IPS DF 6.9 (cell line): ENCODE measurements at regions not wholly inside any gene's neighbourhood (a gene's known extent, or its start where the extent isn't known, plus 50 kb on each side); places are given as distances from the start of the nearest gene placed in this dataset.
"Not testable (repeated sequence)": the region's sequence is repeated elsewhere in the genome, so short reads cannot be mapped to it uniquely, and the experiment has no call there.

Experiments used
- DNase-seq: peaks from one replicate; pipeline ENCODE4 v3.0.0-alpha.2; 2013; ENCODE audit warnings: low read depth, low spot score
- H3K27ac ChIP-seq: one replicate; pipeline ENCODE4 v1.5.1; 2013; ENCODE audit warnings: low read length, control low read depth
- H3K27me3 ChIP-seq: 2 replicates; pipeline ENCODE4 v1.6.1; 2013; ENCODE audit warnings: mild to moderate bottlenecking, low read length; ENCODE audit not compliant: control insufficient read depth, insufficient read depth
- H3K36me3 ChIP-seq: 2 replicates; pipeline ENCODE4 v1.6.1; 2013; ENCODE audit warnings: low read length; ENCODE audit not compliant: control insufficient read depth, insufficient read depth
- H3K4me1 ChIP-seq: 2 replicates; pipeline ENCODE4 v1.6.1; 2013; ENCODE audit warnings: low read length; ENCODE audit not compliant: control insufficient read depth, insufficient read depth
- H3K4me3 ChIP-seq: 2 replicates; pipeline ENCODE4 v1.5.1; 2013; ENCODE audit warnings: mild to moderate bottlenecking, low read length
- H3K9me3 ChIP-seq: 2 replicates; pipeline ENCODE4 v1.6.1; 2013; ENCODE audit warnings: low read length, inconsistent platforms; ENCODE audit not compliant: control insufficient read depth, insufficient read depth
- WGBS: extraction: QIAGEN DNeasy Blood & Tissue Kit; methylation state at CpG from one replicate; pipeline ENCODE4 v1.1.7; 2013; ENCODE audit warnings: mixed read lengths, missing lambda C conversion rate; ENCODE audit not compliant: insufficient read length, insufficient coverage; 5-methylcytosine and 5-hydroxymethylcytosine counted together

DNA sequence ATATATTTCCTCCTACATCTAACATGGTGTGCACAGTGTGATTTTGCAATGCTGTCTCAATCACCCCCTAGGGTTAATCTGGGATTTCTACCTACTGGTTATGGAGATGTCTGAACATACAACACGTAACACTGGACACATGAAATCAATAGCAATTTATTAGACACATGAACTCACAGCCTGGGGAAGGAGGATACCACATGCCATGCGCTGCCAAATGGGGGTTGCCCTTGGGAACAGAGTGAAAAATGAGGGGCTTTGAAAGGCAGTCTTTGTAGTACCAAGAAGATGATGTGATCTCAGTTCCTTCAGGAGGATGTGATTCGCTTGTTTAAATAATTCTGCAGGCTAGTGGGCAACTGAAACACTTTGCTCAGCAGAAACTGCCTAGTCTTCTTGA, 253.6 kb upstream of the LRRC4C start:
- Histone ChIP-seq H3K27me3 (no peaks in the 10 kb centered on the region), H3K4me1 (peaks cover 3% of the 10 kb centered on the region; the same call in 1 of the 2 replicates), H3K27ac (no peak overlapping the region), H3K4me3 (no peak overlapping the region), H3K9me3 (no peaks in the 10 kb centered on the region), H3K36me3 (no peaks in the 10 kb centered on the region)
- no CpG with 5 or more reads among the region's 3 CpGs for WGBS
- DNase-seq: no peak

DNA sequence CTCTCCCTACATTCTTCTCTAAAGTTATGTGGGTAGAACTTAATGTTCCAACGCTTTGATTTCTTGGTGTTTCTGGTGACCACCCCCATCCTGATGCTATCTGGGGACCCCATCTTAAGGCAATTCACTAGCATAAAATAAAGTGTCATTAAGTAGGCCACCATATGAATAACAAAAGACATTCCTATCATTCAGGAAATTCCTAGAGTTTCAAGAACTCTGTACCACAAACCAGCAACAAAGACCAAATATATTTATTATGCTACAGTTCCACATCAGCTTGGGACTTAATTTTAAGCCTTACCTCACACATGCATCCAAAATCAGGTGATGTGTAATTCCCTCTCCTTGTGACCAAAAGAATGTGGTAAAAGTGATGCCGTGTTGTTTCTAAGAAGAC, 254.6 kb upstream of the LRRC4C start:
- no peaks in the 10 kb centered on the region for H3K27me3 ChIP-seq
- WGBS: no CpG with 5 or more reads among the region's 2 CpGs
- no peak overlapping the region for H3K27ac ChIP-seq
- H3K36me3 ChIP-seq: no peaks in the 10 kb centered on the region
- no peak for DNase-seq
- H3K4me3 ChIP-seq: no peak overlapping the region
- H3K9me3 ChIP-seq: no peaks in the 10 kb centered on the region
- peaks cover 3% of the 10 kb centered on the region; the same call in 1 of the 2 replicates for H3K4me1 ChIP-seq

DNA sequence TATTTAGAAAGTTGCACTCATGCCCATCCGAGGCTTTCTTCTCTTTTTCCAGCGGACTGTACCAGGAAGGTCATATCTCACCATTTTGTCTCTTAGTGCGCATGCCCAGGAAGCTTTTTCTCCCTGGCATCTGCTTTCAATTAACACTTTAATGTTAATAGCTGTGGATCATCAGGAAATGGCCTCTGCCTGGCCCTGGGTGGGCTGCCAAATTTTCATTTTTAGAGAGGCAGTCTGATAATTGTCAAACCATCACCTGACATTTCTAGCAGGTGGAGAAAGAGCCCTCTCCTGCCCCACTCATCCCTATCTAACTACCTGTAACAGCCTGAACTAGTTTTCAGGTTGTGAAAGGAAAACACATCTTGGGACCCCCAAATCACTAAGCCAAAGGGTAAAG, 257.4 kb upstream of the LRRC4C start:
- no peaks in the 10 kb centered on the region for H3K27me3 ChIP-seq
- H3K4me1 ChIP-seq: peaks cover 3% of the 10 kb centered on the region; the same call in 1 of the 2 replicates
- no peaks in the 10 kb centered on the region for H3K9me3 ChIP-seq
- H3K36me3 ChIP-seq: no peaks in the 10 kb centered on the region
- no peak for DNase-seq
- H3K4me3 ChIP-seq: no peak overlapping the region
- H3K27ac ChIP-seq: no peak overlapping the region
- no CpG with 5 or more reads among the region's 3 CpGs for WGBS

DNA sequence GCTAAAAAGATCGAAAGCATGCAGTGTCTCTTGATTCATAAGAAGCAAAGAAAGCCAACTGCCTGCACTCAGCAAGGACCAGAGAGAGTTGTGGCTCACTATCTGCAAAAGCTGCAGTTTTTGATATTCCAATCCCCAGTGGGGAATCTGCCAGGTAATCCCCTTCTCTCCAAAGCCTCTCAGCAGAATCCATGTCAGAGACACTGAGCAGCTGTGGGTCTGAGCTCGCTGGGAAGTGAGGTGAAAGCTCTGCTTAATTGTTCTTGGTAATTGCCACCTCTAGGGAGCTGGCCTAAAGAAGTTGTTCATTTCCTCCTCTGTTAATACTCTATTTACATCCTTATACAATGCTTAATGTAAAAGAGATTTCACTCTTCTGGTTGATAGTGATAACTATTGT, 261.3 kb upstream of the LRRC4C start:
- Histone ChIP-seq H3K36me3 (no peaks in the 10 kb centered on the region), H3K4me3 (no peak overlapping the region), H3K9me3 (no peaks in the 10 kb centered on the region), H3K4me1 (no peaks in the 10 kb centered on the region), H3K27me3 (no peaks in the 10 kb centered on the region), H3K27ac (no peak overlapping the region)
- no CpG with 5 or more reads among the region's 2 CpGs for WGBS
- DNase-seq: no peak

DNA sequence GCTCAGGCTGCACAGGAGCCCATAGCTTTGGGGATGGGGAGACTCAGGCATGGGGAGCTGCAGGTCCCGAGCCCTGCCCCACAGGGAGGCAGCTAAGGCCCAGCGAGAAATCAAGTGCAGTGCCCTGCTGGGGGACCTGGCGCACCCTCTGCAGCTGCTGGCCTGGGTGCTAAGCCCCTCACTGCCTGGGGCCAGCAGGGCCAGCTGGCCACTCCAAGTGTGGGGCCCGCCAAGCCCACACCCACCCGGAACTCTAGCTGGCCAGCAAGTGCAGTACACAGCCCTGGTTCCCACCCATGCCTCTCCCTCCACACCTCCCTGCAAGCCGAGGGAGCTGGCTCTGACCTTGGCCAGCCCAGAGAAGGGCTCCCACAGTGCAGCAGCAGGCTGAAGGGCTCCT, 268.7 kb upstream of the LRRC4C start:
- not testable (repeated sequence) for DNase-seq, H3K4me3 ChIP-seq, H3K36me3 ChIP-seq, H3K27me3 ChIP-seq, H3K4me1 ChIP-seq, H3K9me3 ChIP-seq, H3K27ac ChIP-seq
- no CpG with 5 or more reads among the region's 6 CpGs for WGBS

DNA sequence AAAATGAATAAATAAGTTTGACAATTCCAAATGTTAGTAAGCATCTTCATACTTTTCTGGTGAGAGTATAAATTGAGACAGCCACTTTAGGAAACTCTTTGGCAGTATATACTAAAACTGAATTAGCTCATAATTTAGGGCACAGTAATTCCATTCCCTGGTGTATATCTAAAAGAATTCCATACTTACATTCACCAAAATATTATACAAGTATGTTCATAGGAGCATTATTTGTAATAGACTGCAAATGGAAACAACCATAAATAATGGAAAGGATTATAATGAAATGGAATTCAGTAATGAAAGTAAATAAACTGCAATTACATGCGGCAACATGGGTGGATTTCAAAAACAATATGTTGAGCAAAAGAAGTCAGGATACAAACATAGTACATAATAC, 315.8 kb upstream of the LRRC4C start:
- Histone ChIP-seq H3K9me3 (no peaks in the 10 kb centered on the region), H3K4me3 (no peak overlapping the region), H3K27ac (no peak overlapping the region), H3K27me3 (no peaks in the 10 kb centered on the region), H3K36me3 (no peaks in the 10 kb centered on the region), H3K4me1 (no peaks in the 10 kb centered on the region)
- no peak for DNase-seq
- whole genome bisulfite sequencing: no CpG with 5 or more reads among the region's 1 CpG

DNA sequence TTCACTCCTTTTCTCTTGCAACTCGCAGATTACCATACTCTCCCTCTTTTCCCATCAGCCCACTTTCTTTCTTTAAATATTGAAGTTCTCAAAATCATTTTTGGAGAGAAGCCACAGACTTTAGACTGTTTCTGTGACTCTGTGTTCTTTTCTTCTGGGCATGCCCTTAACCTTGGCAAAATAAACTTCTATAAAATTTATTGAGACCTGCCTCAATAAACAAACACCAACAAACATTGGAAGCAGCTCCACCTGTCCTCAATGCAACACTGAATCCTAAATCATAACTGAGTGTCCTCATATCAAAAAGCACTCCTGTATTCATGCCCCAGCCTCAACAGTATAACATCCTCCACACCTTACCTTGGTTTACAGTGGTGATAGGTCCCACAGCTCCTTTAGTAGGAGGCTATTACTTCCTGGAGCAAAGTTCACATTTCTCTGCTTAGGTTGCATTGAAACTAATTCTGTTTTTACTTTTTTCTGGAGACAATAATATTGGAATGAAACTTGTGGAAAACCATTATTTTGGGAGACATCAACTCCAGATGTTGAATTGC, 320.0 kb upstream of the LRRC4C start:
- H3K9me3 ChIP-seq: no peaks in the 10 kb centered on the region
- H3K27me3 ChIP-seq: no peaks in the 10 kb centered on the region
- no CpG with 5 or more reads among the region's 1 CpG for WGBS
- no peaks in the 10 kb centered on the region for H3K4me1 ChIP-seq
- DNase-seq: no peak
- H3K4me3 ChIP-seq: no peak overlapping the region
- no peak overlapping the region for H3K27ac ChIP-seq
- no peaks in the 10 kb centered on the region for H3K36me3 ChIP-seq

DNA sequence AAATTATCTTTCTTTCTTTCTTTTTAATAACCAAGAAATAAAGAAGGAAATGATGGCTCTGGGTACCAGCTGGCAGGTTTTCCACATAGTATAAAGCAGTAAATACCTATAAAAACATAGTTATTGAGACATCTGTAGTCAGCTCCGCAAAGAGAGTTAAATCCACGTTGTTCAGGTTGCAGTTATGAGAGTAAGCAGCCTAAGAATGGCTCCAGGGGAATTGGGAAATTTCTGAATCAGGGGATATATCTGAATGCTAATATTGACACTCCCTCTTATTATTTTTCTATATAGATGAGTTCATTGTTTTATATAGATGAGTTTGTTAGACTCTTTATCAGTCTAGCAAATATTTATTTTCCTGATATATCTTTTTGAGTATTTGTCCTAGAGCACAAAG, 322.0 kb upstream of the LRRC4C start:
- no CpG with 5 or more reads among the region's 2 CpGs for WGBS
- H3K9me3 ChIP-seq: no peaks in the 10 kb centered on the region
- no peaks in the 10 kb centered on the region for H3K27me3 ChIP-seq
- DNase-seq: no peak
- H3K4me1 ChIP-seq: no peaks in the 10 kb centered on the region
- H3K4me3 ChIP-seq: no peak overlapping the region
- H3K36me3 ChIP-seq: no peaks in the 10 kb centered on the region
- H3K27ac ChIP-seq: no peak overlapping the region

DNA sequence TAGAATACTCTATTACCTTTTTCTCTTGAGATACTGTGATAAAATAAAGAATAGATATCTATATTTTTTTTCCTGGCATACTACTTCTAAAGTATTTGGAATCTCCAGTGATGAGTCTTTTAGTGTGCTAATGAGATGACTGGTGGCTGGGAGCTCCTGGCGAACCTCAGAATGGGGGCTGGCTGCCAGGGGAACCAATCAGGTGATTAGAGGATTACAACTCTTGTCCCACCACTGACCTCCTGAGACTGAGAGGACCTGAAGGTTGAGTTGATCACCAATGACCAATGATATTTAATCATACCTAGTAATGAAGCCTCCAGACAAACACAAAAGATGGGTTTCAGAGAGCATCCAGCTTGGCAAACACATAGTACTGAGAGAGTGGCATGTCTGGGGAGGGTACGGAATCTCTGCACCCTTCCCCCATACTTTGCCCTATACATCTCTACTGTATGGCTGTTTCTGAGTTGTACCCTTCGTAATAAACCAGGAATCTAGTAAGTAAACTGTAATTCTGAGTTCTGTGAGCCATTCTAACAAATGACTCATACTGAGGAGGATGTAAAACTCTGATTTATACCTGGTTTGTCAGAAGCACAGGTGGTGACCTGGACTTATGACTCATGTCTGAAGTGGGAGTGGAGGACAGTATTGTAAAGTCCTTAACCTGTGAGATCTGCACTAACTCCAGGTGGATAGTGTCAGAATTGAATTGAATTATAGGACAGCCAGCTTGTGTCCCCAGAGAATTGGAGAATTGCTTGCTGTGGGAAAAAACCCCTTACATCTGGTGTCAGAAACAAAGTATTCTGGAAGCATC, 325.3 kb upstream of the LRRC4C start:
- no peaks in the 10 kb centered on the region for H3K27me3 ChIP-seq
- no peak overlapping the region for H3K27ac ChIP-seq
- H3K4me3 ChIP-seq: no peak overlapping the region
- no CpG with 5 or more reads among the region's 3 CpGs for WGBS
- H3K9me3 ChIP-seq: no peaks in the 10 kb centered on the region
- DNase-seq: no peak
- no peaks in the 10 kb centered on the region for H3K4me1 ChIP-seq
- H3K36me3 ChIP-seq: no peaks in the 10 kb centered on the region

DNA sequence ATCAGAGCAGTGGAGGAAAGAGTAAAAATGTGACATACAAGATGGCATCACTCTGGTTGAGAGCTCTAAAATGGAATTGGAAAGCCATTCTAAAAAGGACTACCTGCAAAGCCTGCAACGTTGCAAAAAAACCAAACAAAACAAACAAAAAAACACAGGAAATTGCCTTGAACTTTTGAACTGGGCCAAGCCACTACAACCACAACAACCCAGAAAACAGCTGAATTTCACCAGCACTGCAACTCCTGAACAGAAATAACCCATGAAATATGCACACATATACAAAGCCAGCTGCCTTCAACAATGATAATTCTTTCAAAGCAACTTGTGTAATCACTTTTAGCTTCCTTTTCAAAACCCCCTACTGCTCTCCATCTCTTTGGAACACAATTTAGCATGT, 326.6 kb upstream of the LRRC4C start:
- Histone ChIP-seq H3K36me3 (no peaks in the 10 kb centered on the region), H3K27ac (no peak overlapping the region), H3K27me3 (no peaks in the 10 kb centered on the region), H3K4me3 (no peak overlapping the region), H3K4me1 (no peaks in the 10 kb centered on the region), H3K9me3 (no peaks in the 10 kb centered on the region)
- no peak for DNase-seq
- WGBS: no CpG with 5 or more reads among the region's 1 CpG

DNA sequence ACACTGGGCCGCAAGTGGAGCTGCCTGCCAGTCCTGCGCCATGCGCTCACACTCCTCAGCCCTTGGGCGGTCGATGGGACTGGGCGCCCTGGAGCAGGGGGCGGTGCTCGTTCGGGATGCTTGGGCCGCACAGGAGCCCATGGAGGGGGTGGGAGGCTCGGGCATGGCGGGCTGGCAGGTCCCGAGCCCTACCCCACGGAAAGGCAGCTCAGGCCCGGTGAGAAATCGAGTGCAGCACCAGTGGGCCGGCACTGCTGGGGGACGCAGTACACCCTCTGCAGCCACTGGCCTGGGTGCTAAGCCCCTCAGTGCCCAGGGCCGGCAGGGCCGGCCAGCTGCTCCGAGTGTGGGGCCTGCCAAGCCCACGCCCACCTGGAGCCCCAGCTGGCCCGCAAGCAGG, 328.7 kb upstream of the LRRC4C start:
- no CpG with 5 or more reads among the region's 23 CpGs for whole genome bisulfite sequencing
- no peaks in the 10 kb centered on the region for H3K9me3 ChIP-seq
- no peak overlapping the region for H3K27ac ChIP-seq

More for the DNA sequence above, 328.7 kb upstream of the LRRC4C start:
- Histone ChIP-seq H3K36me3 (no peaks in the 10 kb centered on the region), H3K4me1 (no peaks in the 10 kb centered on the region), H3K27me3 (no peaks in the 10 kb centered on the region), H3K4me3 (no peak overlapping the region)
- DNase-seq: no peak
